Non-pigmented ciliary epithelial cell (primary cell): ENCODE measurements at regions not wholly inside any gene's neighbourhood (a gene's known extent, or its start where the extent isn't known, plus 50 kb on each side); places are given as distances from the start of the nearest gene placed in this dataset.

ENCODE experiments used
- DNase-seq: peaks from one replicate; pipeline ENCODE4 v3.0.0-alpha.2; 2010; ENCODE audit warnings: low read depth

GRCh38 chr6:91786474-91787184, 1199.8 kb upstream of the MAP3K7 start:
- DNase-seq, result no peak

- DNase-seq, result no peak
Observed at GRCh38 chr6:91782802-91783201, 1195.9 kb upstream of the MAP3K7 start.

GRCh38 chr6:91781946-91782345, 1195.1 kb upstream of the MAP3K7 start:
- DNase-seq, result no peak

- no peak for DNase-seq
Observed at GRCh38 chr6:91780270-91780669, 1193.4 kb upstream of the MAP3K7 start.

GRCh38 chr6:91761621-91762020, 1174.7 kb upstream of the MAP3K7 start:
- DNase-seq, result no peak

GRCh38 chr6:91754691-91755090, 1167.8 kb upstream of the MAP3K7 start:
- DNase-seq, result no peak

- no peak for DNase-seq
Observed at GRCh38 chr6:91751526-91751925, 1164.7 kb upstream of the MAP3K7 start.

- no peak for DNase-seq
Observed at GRCh38 chr6:91744566-91744965, 1157.7 kb upstream of the MAP3K7 start.

GRCh38 chr6:91743756-91744155, 1156.9 kb upstream of the MAP3K7 start:
- DNase-seq, result no peak

- DNase-seq, result no peak
Observed at GRCh38 chr6:91731939-91732338, 1145.1 kb upstream of the MAP3K7 start.

GRCh38 chr6:91730710-91731109, 1143.8 kb upstream of the MAP3K7 start:
- DNase-seq, result no peak

- DNase-seq, result no peak
Observed at GRCh38 chr6:91720324-91720723, 1133.5 kb upstream of the MAP3K7 start.

- DNase-seq, result no peak
Observed at GRCh38 chr6:91719414-91719813, 1132.5 kb upstream of the MAP3K7 start.

- no peak for DNase-seq
Observed at GRCh38 chr6:91718198-91718597, 1131.3 kb upstream of the MAP3K7 start.

- no peak for DNase-seq
Observed at GRCh38 chr6:91717094-91717493, 1130.2 kb upstream of the MAP3K7 start.

- peak; percentile 14 for DNase-seq
Observed at GRCh38 chr6:91716361-91716760, 1129.5 kb upstream of the MAP3K7 start.

- DNase-seq, result no peak
Observed at GRCh38 chr6:91715171-91715805, 1128.4 kb upstream of the MAP3K7 start.

GRCh38 chr6:91713911-91714310, 1127.0 kb upstream of the MAP3K7 start:
- no peak for DNase-seq

- DNase-seq, result no peak
Observed at GRCh38 chr6:91711518-91711917, 1124.6 kb upstream of the MAP3K7 start.

- DNase-seq, result no peak
Observed at GRCh38 chr6:91710342-91710741, 1123.5 kb upstream of the MAP3K7 start.

GRCh38 chr6:91708534-91708933, 1121.7 kb upstream of the MAP3K7 start:
- no peak for DNase-seq

- no peak for DNase-seq
Observed at GRCh38 chr6:91705646-91706045, 1118.8 kb upstream of the MAP3K7 start.

GRCh38 chr6:91704531-91704930, 1117.7 kb upstream of the MAP3K7 start:
- DNase-seq, result peak; percentile 19
